PC-9 (cell line): ENCODE measurements at regions not wholly inside any gene's neighbourhood (a gene's known extent, or its start where the extent isn't known, plus 50 kb on each side); places are given as distances from the start of the nearest gene placed in this dataset.

Source experiments
- CTCF ChIP-seq: fragments of 200-600 bp; sonication (generic); conservative IDR thresholded peaks from 2 replicates; pipeline ENCODE4 v1.6.1; 2017; ENCODE audit warnings: mixed run types, antibody characterized with exemption, mild to moderate bottlenecking, moderate library complexity
- EZH2 ChIP-seq: fragments of 200-600 bp; sonication (generic); IDR thresholded peaks from 2 replicates; pipeline ENCODE4 v1.8.0; 2017; ENCODE audit warnings: antibody characterized with exemption, low read depth

GRCh38 chr3:87855211-87855610, 203.6 kb downstream of the CGGBP1 start:
- TF ChIP-seq CTCF = no peak
- no peak for TF ChIP-seq EZH2
